ENCODE measurements at regions not wholly inside any gene's neighbourhood (a gene's known extent, or its start where the extent isn't known, plus 50 kb on each side); places are given as distances from the start of the nearest gene placed in this dataset.
"Not testable (repeated sequence)": the region's sequence is repeated elsewhere in the genome, so short reads cannot be mapped to it uniquely, and the experiment has no call there.

GRCh38 chr5:153276151-153276550 is 214.3 kb upstream of the GRIA1 start:
- no peak overlapping the region for H3K27ac ChIP-seq
- TF ChIP-seq, protein P1, sequence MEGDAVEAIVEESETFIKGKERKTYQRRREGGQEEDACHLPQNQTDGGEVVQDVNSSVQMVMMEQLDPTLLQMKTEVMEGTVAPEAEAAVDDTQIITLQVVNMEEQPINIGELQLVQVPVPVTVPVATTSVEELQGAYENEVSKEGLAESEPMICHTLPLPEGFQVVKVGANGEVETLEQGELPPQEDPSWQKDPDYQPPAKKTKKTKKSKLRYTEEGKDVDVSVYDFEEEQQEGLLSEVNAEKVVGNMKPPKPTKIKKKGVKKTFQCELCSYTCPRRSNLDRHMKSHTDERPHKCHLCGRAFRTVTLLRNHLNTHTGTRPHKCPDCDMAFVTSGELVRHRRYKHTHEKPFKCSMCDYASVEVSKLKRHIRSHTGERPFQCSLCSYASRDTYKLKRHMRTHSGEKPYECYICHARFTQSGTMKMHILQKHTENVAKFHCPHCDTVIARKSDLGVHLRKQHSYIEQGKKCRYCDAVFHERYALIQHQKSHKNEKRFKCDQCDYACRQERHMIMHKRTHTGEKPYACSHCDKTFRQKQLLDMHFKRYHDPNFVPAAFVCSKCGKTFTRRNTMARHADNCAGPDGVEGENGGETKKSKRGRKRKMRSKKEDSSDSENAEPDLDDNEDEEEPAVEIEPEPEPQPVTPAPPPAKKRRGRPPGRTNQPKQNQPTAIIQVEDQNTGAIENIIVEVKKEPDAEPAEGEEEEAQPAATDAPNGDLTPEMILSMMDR (IDR thresholded peaks at IDR 0.05; ENCODE audit: low read depth, low read length): no peak
- no peak for DNase-seq
- H3K9me3 ChIP-seq (ENCODE audit: severe bottlenecking): no peaks in the 10 kb centered on the region
- H3K36me3 ChIP-seq: no peaks in the 10 kb centered on the region
- no peak overlapping the region for H3K4me3 ChIP-seq (ENCODE audit: low read depth, low read length)
- no peaks in the 10 kb centered on the region for H3K27me3 ChIP-seq (ENCODE audit: insufficient read depth, low read depth, severe bottlenecking)

GRCh38 chr5:153296251-153296844 is 194.1 kb upstream of the GRIA1 start:
- H3K4me3 ChIP-seq (ENCODE audit: low read depth, low read length); H3K36me3 ChIP-seq; H3K9me3 ChIP-seq (ENCODE audit: severe bottlenecking); DNase-seq; H3K27ac ChIP-seq; H3K27me3 ChIP-seq (ENCODE audit: insufficient read depth, low read depth, severe bottlenecking): not testable (repeated sequence)

- H3K27ac ChIP-seq: no peak overlapping the region
- TF ChIP-seq, protein P1 (IDR thresholded peaks at IDR 0.05; ENCODE audit: low read depth, low read length): no peak
- H3K27me3 ChIP-seq (ENCODE audit: insufficient read depth, low read depth, severe bottlenecking): no peaks in the 10 kb centered on the region
- H3K4me3 ChIP-seq (ENCODE audit: low read depth, low read length): no peak overlapping the region
- no peaks in the 10 kb centered on the region for H3K9me3 ChIP-seq (ENCODE audit: severe bottlenecking)
- no peaks in the 10 kb centered on the region for H3K36me3 ChIP-seq
- DNase-seq: no peak
These were observed 190.6 kb upstream of the GRIA1 start for GRCh38 chr5:153299891-153300290.

- DNase-seq: no peak
- TF ChIP-seq, protein P1 (IDR thresholded peaks at IDR 0.05; ENCODE audit: low read depth, low read length): no peak
- Histone ChIP-seq H3K4me3 (ENCODE audit: low read depth, low read length) (no peak overlapping the region), H3K9me3 (ENCODE audit: severe bottlenecking) (no peaks in the 10 kb centered on the region), H3K27ac (no peak overlapping the region), H3K36me3 (no peaks in the 10 kb centered on the region), H3K27me3 (ENCODE audit: insufficient read depth, low read depth, severe bottlenecking) (no peaks in the 10 kb centered on the region)
These were observed 182.2 kb upstream of the GRIA1 start for GRCh38 chr5:153308282-153308681.

- Histone ChIP-seq H3K4me3 (ENCODE audit: low read depth, low read length) (no peak overlapping the region), H3K36me3 (no peaks in the 10 kb centered on the region), H3K27ac (no peak overlapping the region), H3K9me3 (ENCODE audit: severe bottlenecking) (no peaks in the 10 kb centered on the region), H3K27me3 (ENCODE audit: insufficient read depth, low read depth, severe bottlenecking) (no peaks in the 10 kb centered on the region)
- DNase-seq: no peak
- TF ChIP-seq, protein P1 (IDR thresholded peaks at IDR 0.05; ENCODE audit: low read depth, low read length): no peak
These were observed 171.9 kb upstream of the GRIA1 start for GRCh38 chr5:153318556-153318955.

- Histone ChIP-seq H3K27ac (no peak overlapping the region), H3K4me3 (ENCODE audit: low read depth, low read length) (no peak overlapping the region), H3K9me3 (ENCODE audit: severe bottlenecking) (no peaks in the 10 kb centered on the region), H3K27me3 (ENCODE audit: insufficient read depth, low read depth, severe bottlenecking) (no peaks in the 10 kb centered on the region), H3K36me3 (no peaks in the 10 kb centered on the region)
- no peak for DNase-seq
- TF ChIP-seq, protein P1 (IDR thresholded peaks at IDR 0.05; ENCODE audit: low read depth, low read length): no peak
These were observed 169.0 kb upstream of the GRIA1 start for GRCh38 chr5:153321478-153321877.
